T-helper 1 cell (primary cell): ENCODE measurements at regions not wholly inside any gene's neighbourhood (a gene's known extent, or its start where the extent isn't known, plus 50 kb on each side); places are given as distances from the start of the nearest gene placed in this dataset.

Source experiments
- DNase-seq, 5 donors: peaks; one replicate each; pipeline ENCODE4 v3.0.0-alpha.2; 2012 to 2020

DNA sequence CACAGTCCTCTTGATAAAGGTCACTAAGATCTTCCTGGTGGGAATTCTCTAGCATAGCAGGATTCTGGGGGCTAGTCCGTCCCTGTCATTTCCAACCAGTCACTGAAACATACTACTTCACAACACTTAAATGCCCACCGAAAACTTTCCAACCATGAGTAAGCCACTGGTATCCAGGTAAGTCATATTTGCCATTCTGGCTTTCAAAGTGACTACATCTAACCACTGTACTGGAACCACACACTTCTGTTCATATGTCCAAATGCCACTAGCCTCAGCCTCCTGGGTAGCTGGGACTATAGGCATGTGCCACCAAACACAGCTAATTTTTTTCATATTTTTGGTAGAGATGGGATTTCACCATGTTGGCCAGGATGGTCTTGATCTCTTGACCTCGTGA, 64.3 kb upstream of the VANGL1 start:
- no peak for DNase-seq

- DNase-seq = no peak
Observed at GRCh38 chr1:115575661-115576060, 66.1 kb upstream of the VANGL1 start.

DNA sequence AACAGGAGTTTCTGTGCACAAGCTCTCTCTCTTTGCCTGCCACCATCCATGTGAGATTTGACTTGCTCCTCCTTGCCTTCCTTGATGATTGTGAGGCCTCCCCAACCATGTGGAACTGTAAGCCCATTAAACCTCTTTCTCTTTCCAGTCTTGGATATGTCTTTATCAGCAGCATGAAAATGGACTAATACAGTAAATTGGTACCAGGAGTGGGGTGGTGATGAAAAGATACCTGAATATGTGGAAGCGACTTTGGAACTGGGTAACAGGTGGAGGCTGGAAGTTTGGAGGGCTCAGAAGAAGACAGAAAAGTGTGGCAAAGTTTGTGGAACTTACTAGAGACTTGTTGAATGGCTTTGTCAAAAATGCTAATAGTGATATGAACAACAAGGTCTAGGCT, 69.1 kb upstream of the VANGL1 start:
- DNase-seq = no peak

DNA sequence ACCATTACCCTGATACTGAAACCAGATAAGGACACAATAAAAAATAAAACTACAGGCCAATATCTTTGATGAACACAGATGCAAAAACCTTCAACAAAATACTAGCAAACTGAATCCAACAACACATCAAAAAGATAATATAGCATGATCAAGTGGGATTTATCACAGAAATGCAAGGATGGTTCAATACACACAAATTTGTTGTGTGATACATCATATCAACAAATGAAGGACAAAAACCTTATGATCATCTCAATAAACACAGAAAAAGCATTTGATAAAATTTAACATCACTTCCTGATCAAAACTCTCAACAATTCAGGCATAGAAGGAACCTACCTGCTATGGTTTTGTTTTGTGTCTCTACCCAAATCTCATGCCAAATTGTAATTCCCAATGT, 74.3 kb upstream of the VANGL1 start:
- DNase-seq = no peak

- no peak for DNase-seq
Observed at GRCh38 chr1:115565791-115566190, 76.0 kb upstream of the VANGL1 start.

DNA sequence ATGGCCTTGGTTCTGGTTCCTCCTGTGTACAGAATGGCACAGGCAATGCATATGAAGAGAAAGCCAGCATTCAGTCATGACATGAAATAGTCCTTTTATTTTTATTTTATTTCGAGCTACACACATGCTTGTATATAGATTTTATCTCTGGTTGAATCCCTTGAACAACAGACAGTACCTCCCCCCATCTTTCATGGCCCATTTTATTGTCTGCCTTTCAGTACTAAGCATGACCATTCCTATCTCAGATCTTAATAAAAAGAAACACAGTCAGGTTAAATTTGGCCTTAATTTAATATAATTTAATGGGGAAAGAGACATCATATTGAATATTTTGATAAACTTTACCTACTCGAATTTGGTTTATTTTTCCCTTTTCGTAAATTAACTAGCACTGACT, 76.4 kb upstream of the VANGL1 start:
- DNase-seq = no peak

DNA sequence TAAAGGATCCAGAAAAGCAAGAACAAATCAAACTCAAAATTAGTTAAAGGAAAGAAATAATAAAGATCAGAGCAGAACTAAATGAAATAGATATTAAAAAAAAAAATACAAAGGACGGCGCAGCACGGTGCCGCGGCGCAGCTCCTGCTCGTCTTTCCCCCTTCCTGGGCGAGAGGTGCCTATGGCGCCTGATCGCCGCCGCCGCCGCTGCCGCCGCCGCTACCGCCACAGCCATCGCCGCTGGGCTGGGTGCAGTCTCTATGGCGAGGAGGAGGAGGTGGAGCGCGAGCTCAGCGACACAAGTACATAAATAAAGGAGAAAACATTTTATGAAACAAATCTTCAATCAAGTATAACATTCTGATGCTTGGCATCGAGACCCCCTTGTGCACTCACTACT, 77.6 kb upstream of the VANGL1 start:
- DNase-seq = no peak

DNA sequence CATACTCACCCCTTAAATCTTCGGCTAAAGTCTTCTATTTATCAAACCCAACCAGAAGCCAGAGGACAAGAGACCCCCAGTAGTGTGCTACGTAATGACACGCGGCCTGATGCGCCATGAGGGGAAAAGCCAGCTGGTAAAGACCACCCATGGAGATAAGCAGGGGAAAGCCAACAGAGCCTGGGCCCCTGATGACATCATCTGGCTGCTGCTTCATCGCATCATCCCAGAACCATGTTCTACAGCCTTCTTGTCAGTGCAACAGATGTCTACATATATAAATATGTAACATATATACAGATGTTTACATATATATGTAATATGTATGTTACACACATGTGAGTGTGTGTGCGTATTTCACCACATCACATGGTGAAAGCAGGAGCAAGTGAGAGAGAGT, 81.7 kb upstream of the VANGL1 start:
- no peak for DNase-seq

- no peak for DNase-seq
Observed at GRCh38 chr1:115558275-115558674, 83.5 kb upstream of the VANGL1 start.

DNA sequence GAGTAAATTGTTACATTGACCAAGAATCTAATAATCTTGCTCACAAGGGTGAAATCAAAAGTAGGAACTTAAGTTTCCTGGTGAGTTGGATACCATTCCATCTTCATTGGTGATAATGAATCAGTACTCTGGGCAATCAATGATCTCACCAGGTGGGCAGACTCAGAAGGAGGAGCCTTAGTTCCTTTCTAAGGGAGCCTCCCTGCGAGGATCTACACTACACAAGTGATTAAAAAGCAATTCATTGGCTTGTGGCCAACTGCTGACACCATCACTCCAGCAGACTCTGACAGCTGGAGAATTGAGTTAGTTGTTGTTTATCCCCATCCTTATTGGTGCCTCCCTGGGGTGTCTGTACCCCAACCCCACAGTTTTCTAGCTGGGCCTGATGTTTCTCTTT, 84.1 kb upstream of the VANGL1 start:
- DNase-seq = no peak

DNA sequence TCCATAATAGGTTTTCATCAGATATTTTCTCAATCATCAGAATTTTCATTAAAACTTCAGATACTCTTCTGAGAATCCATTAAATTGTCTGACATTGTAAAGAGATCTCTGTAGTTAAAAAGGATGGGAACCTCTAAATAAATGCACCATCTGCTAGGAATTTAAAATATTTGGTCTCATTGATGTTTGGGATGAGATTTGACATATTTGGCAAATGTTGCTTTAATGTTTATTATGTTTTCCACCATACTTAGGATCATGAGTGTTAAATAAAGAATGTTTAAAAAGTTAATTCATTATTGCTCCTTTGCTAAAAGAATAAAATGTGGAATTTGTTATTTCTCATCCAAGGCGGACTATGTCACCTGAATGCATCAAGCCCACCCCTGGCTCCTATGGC, 85.5 kb upstream of the VANGL1 start:
- DNase-seq = no peak

DNA sequence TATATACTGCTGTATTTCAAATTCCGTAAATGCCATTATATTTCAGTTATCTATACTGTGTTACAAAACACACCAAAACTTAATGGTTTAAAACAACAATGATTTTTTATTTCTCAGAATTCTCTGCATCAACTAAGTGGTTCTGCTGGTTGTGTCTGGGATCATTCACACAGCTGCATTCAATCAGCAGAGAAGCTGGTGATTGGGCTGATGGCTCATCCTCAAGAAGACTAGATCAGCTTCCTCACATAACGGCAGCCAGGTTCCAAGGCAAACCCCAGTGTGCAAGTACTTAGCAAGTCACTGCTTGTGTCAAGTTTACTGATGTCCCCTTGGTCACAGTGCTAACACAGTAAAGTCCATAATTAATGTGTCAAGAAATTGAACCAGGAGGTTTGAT, 86.3 kb upstream of the VANGL1 start:
- no peak for DNase-seq

- no peak for DNase-seq
Observed at GRCh38 chr1:115547696-115548095, 94.1 kb upstream of the VANGL1 start.

DNA sequence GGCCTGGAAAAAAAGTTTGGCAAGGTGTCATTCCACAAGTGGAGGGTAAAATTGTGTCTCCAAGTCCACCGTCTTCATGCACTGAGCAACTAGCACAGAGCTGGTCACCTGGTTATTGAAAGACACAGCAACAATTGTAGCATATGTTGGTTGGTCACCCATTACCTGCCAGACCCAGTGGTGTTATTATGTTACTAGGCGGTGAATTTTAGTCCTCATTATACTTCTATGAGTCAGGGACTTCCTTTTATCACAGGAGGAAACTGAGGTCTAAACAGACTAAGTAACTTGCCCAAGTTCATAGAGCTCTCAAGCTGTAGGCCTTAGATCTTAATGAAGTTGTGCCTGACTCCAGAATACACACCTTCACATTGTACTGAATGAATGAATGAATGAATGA, 94.9 kb upstream of the VANGL1 start:
- no peak for DNase-seq

GRCh38 chr1:115545791-115546733, 95.7 kb upstream of the VANGL1 start:
- DNase-seq = no peak

DNA sequence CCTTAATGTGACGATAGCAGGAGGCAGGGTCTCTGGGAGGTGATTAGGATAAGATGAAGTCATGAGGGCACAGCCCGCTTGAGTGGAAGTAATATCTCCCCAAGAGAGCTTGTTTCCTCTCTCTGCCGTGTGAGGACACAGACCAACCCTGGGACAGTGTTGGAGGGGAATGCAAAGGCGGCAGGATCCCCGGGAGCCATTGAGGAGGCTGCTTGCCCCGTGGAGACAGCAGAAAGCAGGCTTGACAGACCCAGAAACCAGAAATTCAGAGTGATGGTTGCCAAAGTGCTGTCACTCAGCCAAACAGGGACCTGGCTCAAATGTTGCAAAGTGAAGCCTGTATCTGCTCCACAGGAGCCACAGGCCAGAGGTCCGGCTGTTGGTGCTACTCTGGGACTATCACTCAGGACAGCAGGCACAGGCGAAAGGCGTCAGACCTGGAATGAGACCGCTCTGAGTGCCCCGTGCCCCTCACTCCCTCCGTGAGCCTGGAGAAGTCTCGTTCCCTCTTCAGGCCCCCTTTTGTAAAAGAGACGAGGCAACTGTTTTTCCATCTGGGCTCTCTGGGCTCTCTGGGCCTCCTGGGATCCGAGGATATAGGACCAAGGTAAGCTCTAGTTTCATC, 96.6 kb upstream of the VANGL1 start:
- DNase-seq = no peak

DNA sequence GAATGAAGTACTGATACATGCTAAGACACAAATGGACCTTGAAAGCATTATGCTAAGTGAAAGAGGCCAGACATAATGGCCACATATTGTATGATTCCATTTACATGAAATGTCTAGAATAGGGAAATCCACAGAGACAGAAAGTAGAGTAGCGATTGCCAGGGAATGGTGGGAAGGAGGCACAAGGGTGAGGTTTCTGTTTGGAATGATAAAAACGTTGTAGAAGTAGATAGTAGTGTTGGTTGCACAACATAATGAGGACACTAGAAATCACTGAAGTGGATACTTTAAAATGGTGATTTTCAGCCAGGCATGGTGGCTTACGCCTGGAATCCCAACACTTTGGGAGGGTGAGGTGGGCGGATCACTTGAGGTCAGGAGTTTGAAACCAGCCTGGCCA, 97.6 kb upstream of the VANGL1 start:
- DNase-seq = no peak

DNA sequence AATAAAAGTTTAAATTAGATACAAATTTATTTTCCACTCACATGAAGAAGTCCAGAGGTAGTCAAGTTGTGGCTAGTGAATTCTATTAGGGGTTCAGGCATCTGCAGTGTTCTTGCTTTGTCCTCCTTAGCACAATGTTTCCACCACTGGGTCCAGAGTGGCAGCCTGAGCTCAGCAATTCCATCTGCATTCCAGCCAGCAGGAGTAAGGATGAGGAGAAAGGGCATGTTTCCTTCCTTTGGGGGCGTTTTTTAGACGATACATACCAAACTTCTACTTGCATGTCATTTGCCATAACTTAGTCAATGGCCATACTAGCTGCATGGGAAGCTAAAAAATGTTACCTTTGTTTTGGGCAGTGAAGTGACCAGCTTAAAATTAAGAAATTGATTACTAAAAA, 98.5 kb upstream of the VANGL1 start:
- DNase-seq = no peak

DNA sequence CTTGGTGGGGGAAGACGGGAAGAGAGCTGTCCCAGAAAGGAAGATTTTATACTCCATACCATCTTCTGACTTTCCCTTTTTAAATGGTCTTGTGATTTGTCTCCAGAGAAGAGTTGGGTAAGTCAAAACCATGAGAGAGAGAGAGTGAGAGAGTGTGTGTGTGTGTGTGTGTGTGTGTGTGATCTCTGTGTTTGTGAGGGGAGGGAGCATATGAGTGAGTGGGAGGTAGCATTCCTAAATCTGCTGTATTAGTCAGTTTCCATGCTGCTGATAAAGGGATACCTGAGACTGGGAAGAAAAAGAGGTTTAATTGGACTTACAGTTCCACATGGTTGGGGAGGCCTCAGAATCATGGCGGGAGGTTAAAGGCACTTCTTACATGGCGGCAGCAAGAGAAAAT, 102.0 kb upstream of the VANGL1 start:
- DNase-seq = no peak

- no peak for DNase-seq
Observed at GRCh38 chr1:115539061-115539460, 102.7 kb upstream of the VANGL1 start.

GRCh38 chr1:115538579-115538978, 103.2 kb upstream of the VANGL1 start:
- no peak for DNase-seq

DNA sequence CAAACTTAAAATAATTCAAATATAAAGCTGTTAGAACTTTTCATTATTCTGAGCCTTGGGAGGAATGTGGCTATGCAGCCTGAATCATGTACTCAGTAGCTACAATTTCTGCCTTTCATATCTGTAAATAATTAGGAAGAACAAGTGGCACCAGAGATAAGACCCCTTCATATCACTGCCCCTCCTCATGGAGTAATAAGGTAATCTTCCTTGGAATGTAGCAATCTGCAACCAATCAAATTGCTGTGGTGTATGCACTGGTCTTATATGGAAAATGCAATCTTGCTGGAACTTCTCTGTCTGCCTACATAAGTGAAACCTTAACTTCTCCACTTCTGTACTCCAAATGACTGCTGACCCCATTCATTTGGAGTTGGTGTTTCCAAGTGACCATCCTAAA, 104.4 kb upstream of the VANGL1 start:
- DNase-seq = no peak

- no peak for DNase-seq
Observed at GRCh38 chr1:115536279-115536816, 105.4 kb upstream of the VANGL1 start.

- no peak for DNase-seq
Observed at GRCh38 chr1:115534106-115534505, 107.7 kb upstream of the VANGL1 start.
